HEK293T (cell line): ENCODE measurements at regions not wholly inside any gene's neighbourhood (a gene's known extent, or its start where the extent isn't known, plus 50 kb on each side); places are given as distances from the start of the nearest gene placed in this dataset.

Experiments
- ARNT ChIP-seq: fragments of 450-650 bp; IDR thresholded peaks from 2 replicates; pipeline ENCODE4 v1.6.1; 2017; ENCODE audit warnings: mild to moderate bottlenecking
- BHLHE40 ChIP-seq: fragments of 450-650 bp; IDR thresholded peaks from 2 replicates; pipeline ENCODE4 v1.6.1; 2016; ENCODE audit warnings: mild to moderate bottlenecking, moderate library complexity, borderline replicate concordance
- ELF4 ChIP-seq: fragments of 450-650 bp; IDR thresholded peaks from 2 replicates; pipeline ENCODE4 v1.6.1; 2017; ENCODE audit warnings: antibody characterized with exemption
- FOXA1 ChIP-seq: fragments of 450-650 bp; IDR thresholded peaks from 2 replicates; pipeline ENCODE4 v1.6.1; 2016; ENCODE audit warnings: mild to moderate bottlenecking
- FOXK2 ChIP-seq: fragments of 450-650 bp; IDR thresholded peaks from 2 replicates; pipeline ENCODE4 v1.6.1; 2016; ENCODE audit warnings: mild to moderate bottlenecking
- FOXM1 ChIP-seq: fragments of 450-650 bp; IDR thresholded peaks from 2 replicates; pipeline ENCODE4 v1.6.1; 2017; ENCODE audit warnings: mild to moderate bottlenecking, borderline replicate concordance
- HDGF ChIP-seq: fragments of 450-650 bp; IDR thresholded peaks from 2 replicates; pipeline ENCODE4 v1.6.1; 2017; ENCODE audit warnings: antibody characterized with exemption, borderline replicate concordance
- L3MBTL2 ChIP-seq: fragments of 450-650 bp; conservative IDR thresholded peaks from 2 replicates; pipeline ENCODE4 v1.6.1; 2016; ENCODE audit warnings: mild to moderate bottlenecking
- NFRKB ChIP-seq: fragments of 450-650 bp; IDR thresholded peaks from 2 replicates; pipeline ENCODE4 v1.6.1; 2016; ENCODE audit warnings: mild to moderate bottlenecking, moderate library complexity
- SP1 ChIP-seq: fragments of 450-650 bp; IDR thresholded peaks from 2 replicates; pipeline ENCODE4 v1.6.1; 2017
- SUZ12 ChIP-seq: fragments of 450-650 bp; IDR thresholded peaks from 2 replicates; pipeline ENCODE4 v1.6.1; 2016; ENCODE audit warnings: mild to moderate bottlenecking
- TARDBP ChIP-seq: fragments of 450-650 bp; IDR thresholded peaks from 2 replicates; pipeline ENCODE4 v1.6.1; 2016
- TF ChIP-seq, protein P1 (sequence below): fragments of 450-650 bp; IDR thresholded peaks from 2 replicates; pipeline ENCODE4 v1.6.1; 2016

DNA sequence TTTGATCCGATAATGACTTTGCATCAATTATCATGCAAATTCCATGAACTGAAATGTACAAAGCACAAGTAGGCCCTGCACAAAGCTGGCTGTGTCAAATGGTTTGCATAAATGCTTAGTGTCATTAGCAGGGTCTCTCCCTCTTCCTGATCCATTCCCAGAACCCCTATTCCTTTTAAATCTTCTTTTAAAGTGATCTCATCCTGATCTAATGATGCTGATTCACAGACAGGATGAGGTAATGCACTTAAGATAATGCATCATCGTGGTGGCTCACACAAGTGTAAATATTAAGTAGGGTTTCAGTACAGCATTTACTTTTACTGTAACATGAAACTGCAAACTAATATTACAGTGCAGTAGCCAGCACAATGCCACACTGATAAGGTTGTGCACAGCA is 304.8 kb upstream of the SOX11 start:
- no peak for TF ChIP-seq FOXM1
- no peak for TF ChIP-seq SP1
- TF ChIP-seq ELF4 = no peak
- no peak for TF ChIP-seq ARNT
- TF ChIP-seq L3MBTL2 = no peak
- no peak for TF ChIP-seq BHLHE40
- TF ChIP-seq NFRKB = no peak
- no peak for TF ChIP-seq FOXK2
- TF ChIP-seq TARDBP = no peak
- TF ChIP-seq HDGF = no peak
- TF ChIP-seq FOXA1 = no peak
- TF ChIP-seq, protein P1, sequence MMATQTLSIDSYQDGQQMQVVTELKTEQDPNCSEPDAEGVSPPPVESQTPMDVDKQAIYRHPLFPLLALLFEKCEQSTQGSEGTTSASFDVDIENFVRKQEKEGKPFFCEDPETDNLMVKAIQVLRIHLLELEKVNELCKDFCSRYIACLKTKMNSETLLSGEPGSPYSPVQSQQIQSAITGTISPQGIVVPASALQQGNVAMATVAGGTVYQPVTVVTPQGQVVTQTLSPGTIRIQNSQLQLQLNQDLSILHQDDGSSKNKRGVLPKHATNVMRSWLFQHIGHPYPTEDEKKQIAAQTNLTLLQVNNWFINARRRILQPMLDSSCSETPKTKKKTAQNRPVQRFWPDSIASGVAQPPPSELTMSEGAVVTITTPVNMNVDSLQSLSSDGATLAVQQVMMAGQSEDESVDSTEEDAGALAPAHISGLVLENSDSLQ = no peak
- TF ChIP-seq SUZ12 = no peak
